HG03457 (cell line): ENCODE measurements at regions not wholly inside any gene's neighbourhood (a gene's known extent, or its start where the extent isn't known, plus 50 kb on each side); places are given as distances from the start of the nearest gene placed in this dataset.

Source experiments
- ATAC-seq: cut with Tn5 transposase; IDR thresholded peaks from one replicate; pipeline ENCODE4 v1.9.1; 2021; ENCODE audit warnings: moderate number of reproducible peaks; ENCODE audit not compliant: unreplicated experiment

GRCh38 chr10:106473129-106473685 is 691.3 kb downstream of the SORCS1 start:
- ATAC-seq, result no peak

- ATAC-seq, result no peak
Observed at GRCh38 chr10:106467506-106467905, 697.0 kb downstream of the SORCS1 start.

- no peak for ATAC-seq
Observed at GRCh38 chr10:106457522-106457921, 707.0 kb downstream of the SORCS1 start.

GRCh38 chr10:106454233-106454632 is 710.3 kb downstream of the SORCS1 start:
- no peak for ATAC-seq

GRCh38 chr10:106450966-106451365 is 713.5 kb downstream of the SORCS1 start:
- ATAC-seq, result no peak

GRCh38 chr10:106446920-106447319 is 717.6 kb downstream of the SORCS1 start:
- ATAC-seq, result no peak

GRCh38 chr10:106442223-106442622 is 722.3 kb downstream of the SORCS1 start:
- ATAC-seq, result no peak

- ATAC-seq, result no peak
Observed at GRCh38 chr10:106440767-106441166, 723.7 kb downstream of the SORCS1 start.

- ATAC-seq, result no peak
Observed at GRCh38 chr10:106440355-106440754, 724.2 kb downstream of the SORCS1 start.

GRCh38 chr10:106439366-106439765 is 725.1 kb downstream of the SORCS1 start:
- no peak for ATAC-seq

- no peak for ATAC-seq
Observed at GRCh38 chr10:106438386-106438785, 726.1 kb downstream of the SORCS1 start.

GRCh38 chr10:106436123-106436715 is 728.3 kb downstream of the SORCS1 start:
- no peak for ATAC-seq

GRCh38 chr10:106435081-106435480 is 729.4 kb downstream of the SORCS1 start:
- ATAC-seq, result no peak

GRCh38 chr10:106424981-106425380 is 739.5 kb downstream of the SORCS1 start:
- no peak for ATAC-seq

GRCh38 chr10:106424054-106424453 is 740.5 kb downstream of the SORCS1 start:
- no peak for ATAC-seq

- no peak for ATAC-seq
Observed at GRCh38 chr10:106410331-106410730, 754.2 kb downstream of the SORCS1 start.

GRCh38 chr10:106405141-106405540 is 759.4 kb downstream of the SORCS1 start:
- ATAC-seq, result no peak

GRCh38 chr10:106402458-106402857 is 762.0 kb downstream of the SORCS1 start:
- no peak for ATAC-seq

GRCh38 chr10:106401967-106402366 is 762.5 kb downstream of the SORCS1 start:
- ATAC-seq, result no peak

GRCh38 chr10:106401161-106401560 is 763.3 kb downstream of the SORCS1 start:
- ATAC-seq, result no peak

GRCh38 chr10:106399112-106399511 is 765.4 kb downstream of the SORCS1 start:
- no peak for ATAC-seq

GRCh38 chr10:106396192-106396591 is 768.3 kb downstream of the SORCS1 start:
- ATAC-seq, result no peak
